HG03432 (cell line): ENCODE measurements at regions not wholly inside any gene's neighbourhood (a gene's known extent, or its start where the extent isn't known, plus 50 kb on each side); places are given as distances from the start of the nearest gene placed in this dataset.

Experiments used
- ATAC-seq: cut with Tn5 transposase; IDR thresholded peaks from one replicate; pipeline ENCODE4 v1.9.1; 2021; ENCODE audit warnings: mild to moderate bottlenecking, moderate library complexity; ENCODE audit not compliant: unreplicated experiment

- ATAC-seq = no peak
These were observed 169.3 kb upstream of the BLID start for GRCh38 chr11:122285070-122285988.

- ATAC-seq = no peak
These were observed 164.9 kb upstream of the BLID start for GRCh38 chr11:122280870-122281269.

GRCh38 chr11:122279194-122279593 is 163.2 kb upstream of the BLID start:
- ATAC-seq = no peak

GRCh38 chr11:122277493-122277892 is 161.5 kb upstream of the BLID start:
- no peak for ATAC-seq

GRCh38 chr11:122276221-122276620 is 160.2 kb upstream of the BLID start:
- no peak for ATAC-seq

- no peak for ATAC-seq
These were observed 159.5 kb upstream of the BLID start for GRCh38 chr11:122275508-122275907.

GRCh38 chr11:122273476-122274191 is 157.6 kb upstream of the BLID start:
- ATAC-seq = no peak

- ATAC-seq = no peak
These were observed 155.7 kb upstream of the BLID start for GRCh38 chr11:122271745-122272144.

GRCh38 chr11:122271137-122271536 is 155.1 kb upstream of the BLID start:
- ATAC-seq = no peak

- ATAC-seq = no peak
These were observed 154.5 kb upstream of the BLID start for GRCh38 chr11:122270535-122270934.

- no peak for ATAC-seq
These were observed 153.8 kb upstream of the BLID start for GRCh38 chr11:122269824-122270223.

GRCh38 chr11:122268601-122269130 is 152.7 kb upstream of the BLID start:
- ATAC-seq = no peak

GRCh38 chr11:122267602-122268001 is 151.6 kb upstream of the BLID start:
- no peak for ATAC-seq

- ATAC-seq = no peak
These were observed 150.0 kb upstream of the BLID start for GRCh38 chr11:122265981-122266380.

GRCh38 chr11:122264121-122264520 is 148.1 kb upstream of the BLID start:
- no peak for ATAC-seq

GRCh38 chr11:122261546-122261945 is 145.5 kb upstream of the BLID start:
- no peak for ATAC-seq

- no peak for ATAC-seq
These were observed 143.3 kb upstream of the BLID start for GRCh38 chr11:122259195-122259821.

GRCh38 chr11:122258446-122259194 is 142.6 kb upstream of the BLID start:
- no peak for ATAC-seq

GRCh38 chr11:122253589-122254231 is 137.7 kb upstream of the BLID start:
- ATAC-seq = no peak

GRCh38 chr11:122248939-122249338 is 132.9 kb upstream of the BLID start:
- no peak for ATAC-seq
